ENCODE measurements at regions not wholly inside any gene's neighbourhood (a gene's known extent, or its start where the extent isn't known, plus 50 kb on each side); places are given as distances from the start of the nearest gene placed in this dataset.

- 0 out of 2 replicates have a peak, but pooled peaks cover under 1% of the 10 kb centered on the region for H3K4me1 ChIP-seq (ENCODE audit: insufficient read depth, low read length)
- peaks cover 25% of the 10 kb centered on the region for H3K27me3 ChIP-seq (ENCODE audit: low read length)
- CTCF ChIA-PET: no interaction called here
- no peaks in the 10 kb centered on the region for H4K20me1 ChIP-seq (ENCODE audit: low read length)
- no peak overlapping the region for H3K9ac ChIP-seq (ENCODE audit: low read length)
- ATAC-seq (no peak), DNase-seq (no peak)
- H3K36me3 ChIP-seq (ENCODE audit: low read depth, low read length): no peaks in the 10 kb centered on the region
- H2AFZ ChIP-seq (ENCODE audit: low read length): no peak overlapping the region
- H3F3A ChIP-seq (ENCODE audit: low read length, unreplicated experiment): no peaks in the 10 kb centered on the region
- H3K4me2 ChIP-seq (ENCODE audit: low read length): no peak overlapping the region
- POLR2A ChIA-PET (ENCODE audit: unreplicated experiment): no interaction called here
- H3K9me3 ChIP-seq (ENCODE audit: low read length): no peaks in the 10 kb centered on the region
- no peaks in the 10 kb centered on the region for H3K9me2 ChIP-seq (replicated peaks; ENCODE audit: low read length)
- TF ChIP-seq CTCF (conservative IDR thresholded peaks at IDR 0.05; ENCODE audit: low read depth, low read length): no peak
- TF ChIP-seq EZH2phosphoT487 (IDR thresholded peaks at IDR 0.05; ENCODE audit: borderline replicate concordance, low read length): no peak
- no peak overlapping the region for H3K27ac ChIP-seq (ENCODE audit: low read length)
- no peaks in the 10 kb centered on the region for H3K79me2 ChIP-seq (ENCODE audit: low read length)
- intact Hi-C loops (cut with micrococcal nuclease): no loop called here
- no TSS peak for BruUV-seq (replicated peaks)
- no peak overlapping the region for H3K4me3 ChIP-seq (ENCODE audit: low read length)
These were observed 144.1 kb downstream of the KLF13 start for GRCh38 chr15:31470756-31471155.

GRCh38 chr15:31471731-31472430 lies 145.2 kb downstream of the KLF13 start:
- Histone ChIP-seq H3K4me1 (ENCODE audit: insufficient read depth, low read length) (no peaks in the 10 kb centered on the region), H3K4me2 (ENCODE audit: low read length) (no peak overlapping the region), H3K36me3 (ENCODE audit: low read depth, low read length) (no peaks in the 10 kb centered on the region), H4K20me1 (ENCODE audit: low read length) (no peaks in the 10 kb centered on the region), H3K4me3 (ENCODE audit: low read length) (no peak overlapping the region), H3K9ac (ENCODE audit: low read length) (no peak overlapping the region), H2AFZ (ENCODE audit: low read length) (no peak overlapping the region), H3K27ac (ENCODE audit: low read length) (no peak overlapping the region), H3K27me3 (ENCODE audit: low read length) (peaks cover 25% of the 10 kb centered on the region), H3K9me3 (ENCODE audit: low read length) (no peaks in the 10 kb centered on the region), H3F3A (ENCODE audit: low read length, unreplicated experiment) (no peaks in the 10 kb centered on the region), H3K79me2 (ENCODE audit: low read length) (no peaks in the 10 kb centered on the region), H3K9me2 (replicated peaks; ENCODE audit: low read length) (no peaks in the 10 kb centered on the region)
- no TSS peak for BruUV-seq (replicated peaks)
- intact Hi-C loops (cut with micrococcal nuclease): no loop called here
- TF ChIP-seq EZH2 (IDR thresholded peaks at IDR 0.05; ENCODE audit: low read length, unreplicated experiment): no peak
- TF ChIP-seq CTCF (conservative IDR thresholded peaks at IDR 0.05; ENCODE audit: low read depth, low read length): no peak
- TF ChIP-seq EZH2phosphoT487 (IDR thresholded peaks at IDR 0.05; ENCODE audit: borderline replicate concordance, low read length): no peak
- DNase-seq (peak; percentile 30), ATAC-seq (no peak; the same call in 1 of the 2 replicates)
- ChIA-PET POLR2A (ENCODE audit: unreplicated experiment) (no interaction called here), CTCF (no interaction called here)

GRCh38 chr15:31472636-31473384 lies 146.2 kb downstream of the KLF13 start:
- CTCF ChIA-PET: no interaction called here
- POLR2A ChIA-PET (ENCODE audit: unreplicated experiment): no interaction called here

More at GRCh38 chr15:31472636-31473384, 146.2 kb downstream of the KLF13 start:
- DNase-seq (no peak), ATAC-seq (no peak)
- no peak for TF ChIP-seq EZH2 (IDR thresholded peaks at IDR 0.05; ENCODE audit: low read length, unreplicated experiment)
- no peak for TF ChIP-seq CTCF (conservative IDR thresholded peaks at IDR 0.05; ENCODE audit: low read depth, low read length)
- TF ChIP-seq EZH2phosphoT487 (IDR thresholded peaks at IDR 0.05; ENCODE audit: borderline replicate concordance, low read length): no peak
- Histone ChIP-seq H3K9me2 (replicated peaks; ENCODE audit: low read length) (no peaks in the 10 kb centered on the region), H3K36me3 (ENCODE audit: low read depth, low read length) (no peaks in the 10 kb centered on the region), H3K9ac (ENCODE audit: low read length) (no peak overlapping the region), H3K9me3 (ENCODE audit: low read length) (no peaks in the 10 kb centered on the region), H3K27me3 (ENCODE audit: low read length) (peaks cover 25% of the 10 kb centered on the region), H3K4me3 (ENCODE audit: low read length) (no peak overlapping the region), H3K4me2 (ENCODE audit: low read length) (no peak overlapping the region), H3F3A (ENCODE audit: low read length, unreplicated experiment) (no peaks in the 10 kb centered on the region), H3K79me2 (ENCODE audit: low read length) (no peaks in the 10 kb centered on the region), H3K27ac (ENCODE audit: low read length) (no peak overlapping the region), H4K20me1 (ENCODE audit: low read length) (no peaks in the 10 kb centered on the region), H2AFZ (ENCODE audit: low read length) (no peak overlapping the region), H3K4me1 (ENCODE audit: insufficient read depth, low read length) (no peaks in the 10 kb centered on the region)
- no TSS peak for BruUV-seq (replicated peaks)
- intact Hi-C loops (cut with micrococcal nuclease): no loop called here

Measured in PC-3 (cell line).